ENCODE measurements at regions not wholly inside any gene's neighbourhood (a gene's known extent, or its start where the extent isn't known, plus 50 kb on each side); places are given as distances from the start of the nearest gene placed in this dataset.

DNA sequence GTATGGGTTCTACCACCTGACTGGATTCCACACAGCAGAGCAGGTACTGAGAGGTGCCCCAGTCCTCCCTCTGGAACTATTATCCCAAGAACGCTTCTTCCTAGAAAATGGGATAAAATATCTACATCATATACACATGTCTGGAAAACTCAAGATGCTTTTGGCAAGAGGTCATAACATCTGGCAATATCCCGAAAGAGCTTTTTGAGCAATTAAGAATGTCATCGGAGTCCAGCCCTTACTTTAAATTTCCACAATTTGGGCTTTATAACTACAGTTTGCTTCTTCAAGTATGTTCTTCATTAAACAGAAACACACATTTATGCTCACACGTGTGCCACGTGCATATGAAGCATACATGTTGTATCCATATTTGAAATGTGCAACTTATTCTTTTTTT, 365.9 kb upstream of the THBS1 start:
- DNase-seq (ENCODE audit: extremely low read depth in 1 of 11, low read depth in 9 of 11, low spot score in 4 of 11): no peak

DNA sequence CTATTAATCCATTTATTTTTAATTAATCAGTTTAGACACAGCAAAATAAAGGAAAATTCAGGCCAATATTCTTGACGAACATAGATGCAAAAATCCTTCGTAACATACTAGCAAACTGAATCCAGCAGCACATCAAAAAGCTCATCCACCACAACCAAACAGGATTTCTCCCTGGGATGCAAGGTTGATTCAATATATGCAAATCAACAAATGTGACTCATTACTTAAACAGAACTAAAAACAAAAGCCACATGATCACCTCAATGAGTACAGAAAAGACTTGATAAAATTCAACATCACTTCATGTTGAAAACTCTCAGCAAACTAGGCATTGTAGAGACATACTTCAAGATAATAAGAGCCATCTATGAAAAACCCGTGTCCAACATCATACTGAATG, 364.1 kb upstream of the THBS1 start:
- no peak for DNase-seq (ENCODE audit: extremely low read depth in 1 of 11, low read depth in 9 of 11, low spot score in 4 of 11)

DNA sequence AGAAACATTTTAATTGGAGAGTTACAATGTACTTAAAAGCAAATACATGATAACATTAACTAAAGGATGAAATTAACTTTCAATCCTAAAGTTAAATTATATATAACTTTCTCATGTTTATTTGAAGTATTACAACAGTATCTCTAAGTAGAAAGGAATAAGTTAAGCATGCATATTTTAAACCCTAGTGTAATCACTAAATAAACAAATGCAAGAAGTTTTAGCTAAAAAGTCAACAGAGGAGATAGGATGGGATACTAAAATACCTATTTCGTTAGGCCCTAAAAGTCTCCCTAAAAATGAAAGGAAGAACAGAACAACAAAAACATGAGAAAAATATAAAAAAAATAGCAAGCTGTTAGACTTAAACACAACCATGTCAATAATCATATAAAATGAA, 361.3 kb upstream of the THBS1 start:
- DNase-seq (ENCODE audit: extremely low read depth in 1 of 11, low read depth in 9 of 11, low spot score in 4 of 11): no peak

DNA sequence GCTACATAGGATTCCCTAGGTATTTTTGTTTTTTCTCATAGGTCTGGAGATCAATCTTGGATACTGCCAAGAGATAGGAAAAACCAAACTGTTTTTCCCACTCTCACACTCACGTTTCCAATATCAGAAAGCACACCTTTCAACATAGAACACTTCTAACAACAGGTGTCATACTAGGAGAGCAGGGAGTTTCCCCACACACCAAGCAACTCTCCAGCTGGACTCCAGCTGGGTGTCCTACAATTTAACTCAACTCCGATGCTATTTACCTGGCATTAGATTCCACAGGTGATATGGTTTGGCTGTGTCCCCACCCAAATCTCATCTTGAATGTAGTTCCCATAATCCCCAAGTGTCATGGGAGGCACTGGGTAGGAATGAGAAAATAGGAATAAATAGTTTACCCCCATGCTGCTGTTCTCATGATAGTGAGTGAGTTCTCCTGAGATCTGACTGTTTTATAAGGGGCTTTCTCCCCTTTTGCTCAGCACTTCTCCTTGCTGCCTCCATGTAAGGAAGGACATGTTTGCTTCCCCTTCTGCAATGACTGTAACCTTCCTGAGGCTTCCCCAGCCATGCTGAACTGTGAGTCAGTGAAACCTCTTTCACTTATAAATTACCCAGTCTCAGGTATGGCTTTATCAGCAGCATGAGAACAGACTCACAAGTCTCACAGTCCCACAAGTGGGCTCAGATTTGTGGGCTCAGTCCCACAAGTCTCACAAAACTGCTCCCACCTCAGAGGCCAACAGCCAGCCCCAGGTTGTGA, 354.5 kb upstream of the THBS1 start:
- DNase-seq (ENCODE audit: extremely low read depth in 1 of 11, low read depth in 9 of 11, low spot score in 4 of 11): no peak

DNA sequence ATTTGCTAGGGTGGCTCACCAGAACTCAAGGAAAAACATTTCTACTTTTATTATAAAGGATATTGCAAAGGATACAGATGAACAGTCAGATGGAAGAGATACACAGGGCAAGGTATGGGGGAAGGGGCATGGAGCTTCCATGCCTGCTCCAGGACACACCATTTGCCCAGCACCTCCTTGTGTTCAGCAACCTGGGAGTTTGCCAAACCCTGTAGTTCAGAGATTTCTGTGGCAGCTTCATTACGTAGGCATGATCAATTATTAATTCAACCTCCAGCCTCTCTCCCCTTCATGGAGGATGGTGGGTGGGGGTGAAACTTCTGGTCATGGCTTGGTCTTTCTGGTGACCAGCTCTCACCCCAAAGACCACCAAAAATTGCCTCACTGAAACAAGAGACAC, 353.9 kb upstream of the THBS1 start:
- DNase-seq (ENCODE audit: extremely low read depth in 1 of 11, low read depth in 9 of 11, low spot score in 4 of 11): no peak

DNA sequence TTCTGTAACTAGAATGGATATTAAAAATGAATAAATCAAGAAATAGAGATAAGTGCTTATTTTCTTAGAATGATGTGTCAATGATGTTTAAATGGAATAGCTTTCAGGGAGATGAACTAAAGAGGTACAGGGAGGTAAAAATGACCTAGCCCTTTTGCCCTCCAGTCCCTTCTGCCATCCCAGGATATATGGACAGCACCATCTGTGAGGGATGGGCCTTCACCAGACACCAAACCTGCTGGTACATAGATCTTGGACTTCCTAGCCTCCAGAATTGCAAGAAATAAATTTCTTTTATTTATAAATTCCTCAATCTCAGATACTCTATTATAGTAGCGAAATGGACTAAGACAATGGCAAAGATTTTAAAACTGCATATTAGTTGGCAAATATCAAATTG, 352.0 kb upstream of the THBS1 start:
- no peak for DNase-seq (ENCODE audit: extremely low read depth in 1 of 11, low read depth in 9 of 11, low spot score in 4 of 11)

DNA sequence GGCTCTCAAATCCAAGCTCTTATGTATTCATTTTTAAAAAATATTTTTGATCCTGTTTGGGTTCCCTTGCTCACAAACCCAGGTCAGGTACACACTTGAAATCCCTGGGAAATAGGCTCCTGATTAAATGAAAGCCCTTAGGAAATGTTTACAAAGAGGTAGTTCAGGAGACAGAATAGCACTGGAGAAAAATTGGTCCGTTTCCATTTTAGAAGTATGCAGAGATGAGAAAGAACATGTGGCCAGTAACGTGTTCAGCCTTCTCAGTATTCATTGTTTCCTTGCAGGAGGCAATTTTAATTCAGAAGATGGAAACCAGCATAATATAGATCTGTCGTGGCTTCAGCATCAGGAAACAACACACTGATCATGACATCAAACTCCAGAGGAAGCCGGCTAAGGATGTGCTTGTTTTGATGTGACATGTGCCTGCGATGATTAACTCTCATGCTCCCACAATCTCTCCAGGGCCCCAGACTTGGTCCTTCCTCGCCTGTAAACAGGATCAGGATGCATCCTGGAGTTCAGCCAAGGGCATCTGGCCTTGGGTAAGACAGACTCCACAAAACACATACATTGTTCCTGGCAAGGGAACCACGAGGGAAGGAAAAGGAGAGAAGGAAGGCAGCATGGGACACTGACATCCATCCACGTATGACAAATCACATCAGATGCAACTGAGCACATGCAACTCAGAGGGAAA, 350.5 kb upstream of the THBS1 start:
- peak in 1 of 11 donors; percentile 12 for DNase-seq (ENCODE audit: extremely low read depth in 1 of 11, low read depth in 9 of 11, low spot score in 4 of 11)

DNA sequence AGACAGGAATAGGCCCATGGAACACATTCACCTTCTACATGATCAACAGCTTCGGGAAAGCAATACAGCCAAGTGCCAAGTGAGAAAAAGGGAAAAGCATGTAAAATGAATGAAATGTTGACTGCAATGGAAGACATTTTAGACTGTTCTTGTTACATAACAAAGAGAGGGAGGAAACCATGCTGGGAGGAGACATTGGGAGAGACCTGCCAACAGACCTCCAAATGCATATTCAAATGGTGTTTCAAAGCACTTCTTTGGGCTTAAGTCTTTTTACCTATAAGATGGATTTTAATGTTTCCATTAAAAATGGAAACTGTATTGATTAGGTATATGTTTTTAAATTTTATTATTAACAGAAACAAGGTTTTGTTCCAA, 350.0 kb upstream of the THBS1 start:
- DNase-seq (ENCODE audit: extremely low read depth in 1 of 11, low read depth in 9 of 11, low spot score in 4 of 11): no peak

DNA sequence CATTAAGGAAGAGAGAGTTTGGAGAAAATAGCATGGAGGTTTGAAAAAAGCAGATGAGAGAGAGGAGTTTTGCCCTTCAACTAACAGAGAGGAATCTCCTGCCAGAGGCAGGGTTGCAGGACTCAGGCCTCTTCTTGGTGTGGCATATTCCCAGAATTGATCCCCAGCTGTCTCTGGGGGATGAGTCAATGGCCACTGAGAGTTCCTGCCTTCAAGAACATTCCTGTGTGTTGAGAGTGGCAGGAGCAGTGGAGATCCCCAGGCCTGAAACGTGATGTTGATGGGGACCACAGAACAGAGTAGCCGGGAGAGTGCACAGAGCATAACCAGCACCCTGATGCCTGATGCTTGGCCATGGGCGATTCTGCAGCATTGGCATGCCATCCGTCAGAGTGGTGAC, 348.4 kb upstream of the THBS1 start:
- no peak for DNase-seq (ENCODE audit: extremely low read depth in 1 of 11, low read depth in 9 of 11, low spot score in 4 of 11)

DNA sequence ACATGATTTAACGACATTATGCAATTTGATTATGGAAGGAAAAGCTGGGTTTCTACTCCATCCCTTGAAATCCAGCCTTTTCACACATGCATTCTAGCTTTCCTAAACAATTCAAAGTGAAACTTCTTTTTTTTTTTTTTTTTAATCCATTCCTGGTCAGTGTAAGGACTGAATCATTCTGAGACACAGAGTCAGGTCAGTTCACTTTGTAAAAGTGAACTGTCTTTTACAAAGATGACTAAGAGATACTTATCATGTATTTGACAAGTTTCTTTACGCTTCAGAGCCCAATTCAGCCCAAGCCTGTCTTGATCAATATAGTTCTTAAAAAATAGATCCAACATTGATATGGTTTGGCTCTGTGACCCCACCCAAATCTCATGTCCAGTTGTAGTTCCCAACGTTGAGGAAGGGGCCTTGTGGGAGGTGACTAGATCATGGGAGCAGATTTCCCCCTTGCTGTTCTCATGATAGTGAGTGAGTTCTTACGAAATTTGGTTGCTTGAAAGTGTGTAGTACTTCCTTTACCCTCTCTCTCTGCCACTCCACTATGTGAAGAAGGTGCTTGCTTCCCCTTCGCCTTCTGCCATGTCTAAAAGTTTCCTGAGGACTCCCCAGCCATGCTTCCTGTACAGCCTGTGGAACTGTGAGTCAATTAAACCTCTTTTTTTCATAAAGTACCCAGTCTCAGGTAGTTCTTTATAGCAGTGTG, 345.6 kb upstream of the THBS1 start:
- DNase-seq (ENCODE audit: extremely low read depth in 1 of 11, low read depth in 9 of 11, low spot score in 4 of 11): no peak

DNA sequence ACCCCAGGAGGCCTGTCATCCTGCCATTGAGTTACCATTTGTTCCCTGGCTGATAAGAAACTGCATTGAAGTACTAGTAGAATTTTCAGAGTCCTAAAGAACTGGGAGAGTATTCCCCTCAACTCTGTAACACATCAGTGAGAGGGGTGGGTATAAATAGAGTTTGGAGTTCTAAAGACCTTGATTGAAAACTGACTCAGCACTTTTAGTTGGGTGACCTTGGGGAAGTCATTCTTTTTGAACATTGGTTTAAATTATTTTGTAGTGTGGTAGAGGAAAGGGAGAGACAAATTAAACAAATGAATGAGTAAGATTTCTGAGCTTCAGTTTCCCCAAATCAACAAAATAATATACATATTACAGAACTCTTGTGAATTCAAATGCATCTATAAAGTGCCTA, 344.5 kb upstream of the THBS1 start:
- no peak for DNase-seq (ENCODE audit: extremely low read depth in 1 of 11, low read depth in 9 of 11, low spot score in 4 of 11)

DNA sequence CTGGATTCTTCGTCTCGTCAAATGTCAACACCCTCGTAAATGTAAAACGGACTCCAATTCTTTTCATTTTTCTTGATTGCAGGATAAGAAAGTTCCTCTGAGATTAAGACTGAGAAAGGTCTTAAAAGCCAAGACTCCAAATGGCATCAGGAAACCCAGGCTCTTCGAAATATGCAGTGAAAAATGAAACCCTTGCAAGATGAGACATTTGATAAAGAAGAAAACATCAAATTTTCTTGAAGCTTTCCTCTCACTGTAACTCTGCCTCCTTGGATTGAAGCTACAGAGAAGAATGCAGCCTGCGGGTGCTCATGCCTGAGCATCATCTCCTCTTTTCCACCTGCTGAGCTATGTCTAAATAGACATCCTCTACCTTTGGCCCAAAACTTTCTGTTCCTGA, 342.4 kb upstream of the THBS1 start:
- DNase-seq (ENCODE audit: extremely low read depth in 1 of 11, low read depth in 9 of 11, low spot score in 4 of 11): no peak

DNA sequence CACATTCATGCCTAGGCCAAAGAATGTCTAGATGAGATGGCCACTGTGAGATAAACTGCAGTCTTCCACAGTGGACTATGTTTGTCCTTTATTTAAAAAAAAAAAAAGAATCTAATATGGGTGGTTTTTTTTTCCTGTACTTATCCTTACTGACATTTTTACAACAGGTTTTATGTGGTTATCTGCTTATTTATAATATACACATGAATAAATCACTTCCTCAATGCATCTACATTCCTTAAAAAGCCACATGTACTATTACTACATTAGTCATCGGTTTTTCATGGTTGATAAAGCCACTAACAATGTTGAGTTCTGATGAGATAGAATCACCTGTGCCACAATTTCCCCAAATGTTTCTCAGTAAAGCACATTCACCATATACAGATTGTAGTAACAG, 341.3 kb upstream of the THBS1 start:
- DNase-seq (ENCODE audit: extremely low read depth in 1 of 11, low read depth in 9 of 11, low spot score in 4 of 11): no peak

DNA sequence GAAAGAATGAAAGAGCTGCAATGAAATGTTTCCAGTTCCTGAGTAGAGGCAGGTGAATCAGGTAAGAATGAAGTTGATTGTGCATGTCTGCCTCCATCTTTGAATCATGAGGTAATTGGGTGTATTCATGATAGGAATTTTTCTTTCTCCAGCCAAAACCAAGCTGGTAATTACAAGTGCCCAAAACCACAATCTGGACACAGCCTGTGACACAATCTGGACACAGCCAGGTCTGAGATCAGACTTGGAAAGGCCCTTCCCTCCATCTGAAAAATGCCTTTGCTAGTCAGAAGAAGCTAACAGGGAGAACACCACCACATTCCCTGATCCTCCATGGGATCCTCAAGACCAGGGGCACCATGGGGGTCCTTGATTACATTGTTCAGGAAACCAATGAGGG, 338.5 kb upstream of the THBS1 start:
- DNase-seq (ENCODE audit: extremely low read depth in 1 of 11, low read depth in 9 of 11, low spot score in 4 of 11): no peak

DNA sequence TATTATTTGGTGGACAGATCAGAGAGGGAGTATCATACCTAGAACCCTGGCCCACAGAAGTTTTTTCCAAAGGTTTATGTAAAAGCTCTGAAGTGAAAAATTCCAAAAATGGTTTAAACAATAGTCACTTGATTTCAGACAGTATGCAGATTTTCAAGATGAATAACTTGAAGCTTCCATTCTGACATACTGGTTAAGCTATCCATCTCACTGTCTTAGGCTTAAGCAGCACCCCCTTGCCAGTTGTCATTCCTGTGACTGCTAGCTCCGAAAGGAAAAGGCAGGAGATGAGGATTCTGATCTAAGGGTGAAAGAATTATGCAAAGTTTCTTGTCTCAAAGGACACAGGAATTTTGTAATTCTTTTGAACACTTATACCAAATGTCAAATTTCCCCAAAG, 337.5 kb upstream of the THBS1 start:
- no peak for DNase-seq (ENCODE audit: extremely low read depth in 1 of 11, low read depth in 9 of 11, low spot score in 4 of 11)

DNA sequence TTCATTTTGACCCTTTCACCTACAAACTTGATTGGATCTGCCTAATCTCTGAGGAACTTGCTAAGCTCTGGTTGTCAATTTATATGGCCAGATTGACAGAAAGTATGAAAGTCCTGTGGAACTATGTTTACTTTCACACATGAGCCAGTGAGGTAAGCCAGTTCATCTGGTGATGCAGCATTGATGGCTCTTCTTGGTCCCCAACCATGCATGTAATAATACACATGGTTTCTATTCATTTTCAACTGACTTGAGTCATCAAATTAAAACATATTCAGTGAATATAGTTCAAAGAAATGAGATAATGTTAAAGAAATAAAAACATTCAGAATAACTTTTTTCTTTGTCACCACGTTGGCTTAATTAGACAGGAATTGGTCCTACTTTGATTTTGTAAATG, 336.1 kb upstream of the THBS1 start:
- no peak for DNase-seq (ENCODE audit: extremely low read depth in 1 of 11, low read depth in 9 of 11, low spot score in 4 of 11)

DNA sequence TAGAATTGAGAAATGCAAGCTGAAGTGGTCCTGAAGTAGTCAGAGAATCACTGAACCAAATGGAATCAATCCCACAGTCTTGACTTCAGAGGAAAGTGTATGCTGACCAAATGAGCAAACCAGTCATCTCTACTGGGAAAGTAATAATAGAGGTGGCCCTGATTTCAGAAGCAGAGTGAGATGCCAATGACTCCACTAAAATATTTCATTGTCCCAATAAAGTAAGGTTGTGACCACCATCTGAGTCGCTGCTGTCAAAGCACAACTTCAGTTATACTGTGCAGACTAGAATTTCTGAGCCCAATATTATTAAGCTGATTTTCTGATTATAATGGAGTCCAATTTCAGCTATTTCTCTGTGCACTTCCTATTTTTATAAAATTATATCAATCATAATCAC, 334.4 kb upstream of the THBS1 start:
- no peak for DNase-seq (ENCODE audit: extremely low read depth in 1 of 11, low read depth in 9 of 11, low spot score in 4 of 11)

DNA sequence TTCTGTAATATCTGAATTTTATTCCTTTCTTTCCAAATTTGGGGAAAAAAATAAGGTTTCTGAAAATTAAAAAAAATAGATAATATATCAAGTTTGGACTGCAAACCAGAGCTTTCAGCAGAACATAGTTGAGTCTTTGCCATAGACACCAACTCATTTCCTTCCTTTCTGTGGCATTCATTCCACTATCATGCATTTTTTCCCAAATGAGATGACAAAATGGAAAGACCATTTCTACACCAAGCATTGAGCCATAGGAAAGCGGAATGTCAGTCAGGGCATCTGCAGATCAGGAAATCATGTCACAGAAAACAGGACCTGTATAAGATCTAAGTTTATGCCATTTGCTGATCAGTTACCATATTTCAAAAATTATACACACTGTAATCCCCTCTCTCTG, 333.3 kb upstream of the THBS1 start:
- no peak for DNase-seq (ENCODE audit: extremely low read depth in 1 of 11, low read depth in 9 of 11, low spot score in 4 of 11)

DNA sequence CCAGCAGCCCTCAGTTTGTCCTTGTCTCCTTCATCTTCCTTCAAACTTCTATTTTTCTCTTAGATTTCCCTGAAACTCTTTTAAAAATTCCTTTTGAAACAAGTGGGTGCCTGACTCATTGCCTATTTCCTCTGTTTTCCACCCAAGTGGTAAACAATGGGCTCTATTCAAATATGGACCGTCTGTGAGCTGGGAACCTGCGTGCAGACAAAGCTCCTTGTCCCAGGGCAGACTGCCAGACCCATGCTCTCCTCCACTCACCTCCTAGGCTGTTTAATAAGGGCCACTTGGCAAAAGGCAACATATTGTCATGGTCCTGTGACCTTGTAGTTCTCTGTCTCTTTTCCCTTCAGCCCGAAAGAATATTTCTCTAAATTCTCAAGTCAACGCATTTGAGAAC, 332.7 kb upstream of the THBS1 start:
- DNase-seq (ENCODE audit: extremely low read depth in 1 of 11, low read depth in 9 of 11, low spot score in 4 of 11): no peak

DNA sequence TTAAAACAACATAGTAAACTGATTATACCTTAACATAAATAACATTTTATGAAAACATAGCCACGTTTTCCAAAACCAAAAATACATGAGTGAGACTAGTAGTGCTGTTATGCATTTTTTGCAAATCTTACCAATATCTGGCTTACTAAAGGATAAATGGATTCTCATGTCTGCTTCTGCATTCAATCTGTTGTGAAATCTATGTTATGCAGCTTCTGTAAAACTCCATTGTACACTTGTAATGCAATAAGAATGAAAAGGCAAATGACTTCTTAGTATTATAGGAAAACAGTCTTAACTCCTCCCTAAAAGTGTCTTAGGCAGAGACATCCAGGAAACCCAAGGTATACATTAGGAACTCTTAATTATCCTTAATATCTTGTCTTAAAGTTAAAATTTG, 330.9 kb upstream of the THBS1 start:
- DNase-seq (ENCODE audit: extremely low read depth in 1 of 11, low read depth in 9 of 11, low spot score in 4 of 11): no peak
